ENCODE measurements at regions not wholly inside any gene's neighbourhood (a gene's known extent, or its start where the extent isn't known, plus 50 kb on each side); places are given as distances from the start of the nearest gene placed in this dataset.

DNA sequence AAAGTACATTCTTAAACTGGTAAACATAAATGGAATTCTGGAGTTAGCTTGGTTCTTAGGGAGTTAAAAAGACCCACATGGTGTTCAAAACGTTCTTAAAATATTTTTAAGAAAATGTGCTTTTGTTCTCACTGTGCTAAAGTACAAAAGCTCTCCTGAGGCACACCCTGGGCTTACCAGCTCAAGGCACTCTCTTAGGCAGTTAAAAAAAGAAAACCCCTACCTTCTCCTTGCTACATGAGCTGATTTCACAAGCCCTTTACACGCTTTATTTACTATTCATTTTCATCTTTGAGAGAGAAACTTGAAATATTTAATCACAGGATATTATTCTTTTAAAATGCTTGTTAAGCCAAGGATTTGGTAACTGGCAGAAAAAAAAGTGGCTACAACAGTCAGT, 723.3 kb upstream of the GRAMD2B start:
- TF ChIP-seq, protein P1, sequence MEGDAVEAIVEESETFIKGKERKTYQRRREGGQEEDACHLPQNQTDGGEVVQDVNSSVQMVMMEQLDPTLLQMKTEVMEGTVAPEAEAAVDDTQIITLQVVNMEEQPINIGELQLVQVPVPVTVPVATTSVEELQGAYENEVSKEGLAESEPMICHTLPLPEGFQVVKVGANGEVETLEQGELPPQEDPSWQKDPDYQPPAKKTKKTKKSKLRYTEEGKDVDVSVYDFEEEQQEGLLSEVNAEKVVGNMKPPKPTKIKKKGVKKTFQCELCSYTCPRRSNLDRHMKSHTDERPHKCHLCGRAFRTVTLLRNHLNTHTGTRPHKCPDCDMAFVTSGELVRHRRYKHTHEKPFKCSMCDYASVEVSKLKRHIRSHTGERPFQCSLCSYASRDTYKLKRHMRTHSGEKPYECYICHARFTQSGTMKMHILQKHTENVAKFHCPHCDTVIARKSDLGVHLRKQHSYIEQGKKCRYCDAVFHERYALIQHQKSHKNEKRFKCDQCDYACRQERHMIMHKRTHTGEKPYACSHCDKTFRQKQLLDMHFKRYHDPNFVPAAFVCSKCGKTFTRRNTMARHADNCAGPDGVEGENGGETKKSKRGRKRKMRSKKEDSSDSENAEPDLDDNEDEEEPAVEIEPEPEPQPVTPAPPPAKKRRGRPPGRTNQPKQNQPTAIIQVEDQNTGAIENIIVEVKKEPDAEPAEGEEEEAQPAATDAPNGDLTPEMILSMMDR (IDR thresholded peaks at IDR 0.05; ENCODE audit: control extremely low read depth, extremely low read depth, low read depth, missing control alignments) = no peak
- ChIA-PET POLR2A (no interaction called here), CTCF (interaction anchor here (1.0 to 1.5 kb wide), 3 partner anchors 15 to 1254 kb away, joined by 3 to 5 read pairs (median 3); no protein-coding TSS in a partner anchor)
- no peak for DNase-seq (ENCODE audit: extremely low spot score)

DNA sequence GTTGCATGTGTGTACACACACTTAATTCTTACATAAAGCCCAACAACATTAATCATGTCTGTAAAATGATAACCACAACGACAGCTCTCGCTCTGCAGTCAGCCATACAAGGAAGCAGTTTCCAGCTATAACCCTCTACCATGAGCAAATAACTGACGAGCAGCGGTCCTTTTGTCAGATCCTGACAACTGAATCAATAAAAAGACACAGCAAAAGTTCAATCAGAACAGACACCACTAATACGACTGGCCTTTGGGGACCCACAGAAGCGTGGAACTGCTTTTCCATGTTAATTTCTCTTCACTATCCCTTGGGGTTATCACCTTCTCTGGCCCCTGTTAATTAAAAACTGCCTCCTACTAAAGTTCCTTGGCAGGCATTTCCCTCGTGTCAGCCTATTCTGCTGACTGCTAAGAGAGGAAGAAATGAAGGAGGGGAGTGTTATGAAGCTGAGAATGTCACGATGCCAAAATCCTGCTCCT, 722.8 kb upstream of the GRAMD2B start:
- CTCF ChIA-PET = interaction anchor here (1.0 to 1.5 kb wide), 3 partner anchors 15 to 1255 kb away, joined by 3 to 5 read pairs (median 3); no protein-coding TSS in a partner anchor
- POLR2A ChIA-PET = no interaction called here
- DNase-seq (ENCODE audit: extremely low spot score) = no peak
- TF ChIP-seq, protein P1 (IDR thresholded peaks at IDR 0.05; ENCODE audit: control extremely low read depth, extremely low read depth, low read depth, missing control alignments) = no peak

DNA sequence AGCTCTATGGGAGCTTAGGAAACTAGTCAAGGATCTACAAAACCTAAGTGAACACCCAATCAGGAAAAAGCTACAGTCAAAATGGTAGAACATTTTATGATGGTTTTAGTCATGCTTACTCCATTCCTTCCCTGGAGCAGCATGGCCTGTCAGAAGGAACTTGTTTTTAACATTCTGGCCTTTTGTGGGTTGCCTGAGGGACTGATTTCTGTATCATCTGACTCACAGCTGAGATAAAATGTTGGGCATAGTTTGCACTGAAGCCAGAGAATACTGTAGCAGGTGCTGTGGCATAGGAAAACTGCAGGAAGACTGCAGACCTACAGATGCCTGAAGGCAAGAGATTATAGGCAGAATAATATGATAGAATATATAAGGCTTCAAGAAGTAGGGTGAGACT, 719.6 kb upstream of the GRAMD2B start:
- TF ChIP-seq, protein P1 (IDR thresholded peaks at IDR 0.05; ENCODE audit: control extremely low read depth, extremely low read depth, low read depth, missing control alignments) = no peak
- no peak for DNase-seq (ENCODE audit: extremely low spot score)
- ChIA-PET POLR2A (no interaction called here), CTCF (no interaction called here)

DNA sequence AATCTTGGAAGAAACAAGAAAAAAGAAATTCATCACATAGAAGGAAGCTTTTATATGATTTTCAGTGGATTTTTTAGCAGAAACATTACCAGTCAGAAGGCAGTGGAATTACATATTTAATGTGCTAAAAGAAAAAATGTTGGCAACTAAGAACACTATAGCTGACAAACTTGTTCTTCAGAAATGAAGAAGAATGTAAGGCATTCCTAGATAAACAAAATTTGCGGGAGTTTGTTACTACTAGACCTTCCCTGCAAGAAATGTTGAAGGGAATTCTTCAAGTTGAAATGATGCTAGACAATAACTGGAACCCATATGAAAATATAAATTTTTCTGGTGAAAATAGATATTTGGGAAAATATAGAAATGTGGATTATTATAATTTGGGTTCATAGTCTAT, 718.3 kb upstream of the GRAMD2B start:
- DNase-seq (ENCODE audit: extremely low spot score) = no peak
- TF ChIP-seq, protein P1 (IDR thresholded peaks at IDR 0.05; ENCODE audit: control extremely low read depth, extremely low read depth, low read depth, missing control alignments) = no peak
- ChIA-PET CTCF (no interaction called here), POLR2A (no interaction called here)

DNA sequence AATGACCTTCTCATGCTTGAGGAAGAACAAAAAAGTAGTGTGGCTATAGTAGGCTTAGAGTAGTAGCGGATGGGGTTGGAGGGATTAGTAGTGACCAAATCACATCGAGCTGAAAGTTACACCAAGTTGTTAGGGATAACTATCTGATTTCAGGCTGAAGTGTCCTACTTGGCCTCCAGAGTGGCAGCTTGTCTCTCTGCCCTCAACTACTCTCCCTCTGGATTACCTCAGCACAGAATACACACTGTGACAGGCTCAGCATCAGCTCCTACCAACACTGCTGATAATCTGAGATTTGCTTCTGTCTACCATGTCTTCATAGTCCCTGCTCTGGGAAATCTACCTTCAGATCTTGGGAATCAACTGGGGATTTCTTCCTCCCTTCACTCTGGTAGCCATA, 714.6 kb upstream of the GRAMD2B start:
- DNase-seq (ENCODE audit: extremely low spot score) = no peak
- ChIA-PET CTCF (no interaction called here), POLR2A (no interaction called here)
- TF ChIP-seq, protein P1 (IDR thresholded peaks at IDR 0.05; ENCODE audit: control extremely low read depth, extremely low read depth, low read depth, missing control alignments) = no peak

DNA sequence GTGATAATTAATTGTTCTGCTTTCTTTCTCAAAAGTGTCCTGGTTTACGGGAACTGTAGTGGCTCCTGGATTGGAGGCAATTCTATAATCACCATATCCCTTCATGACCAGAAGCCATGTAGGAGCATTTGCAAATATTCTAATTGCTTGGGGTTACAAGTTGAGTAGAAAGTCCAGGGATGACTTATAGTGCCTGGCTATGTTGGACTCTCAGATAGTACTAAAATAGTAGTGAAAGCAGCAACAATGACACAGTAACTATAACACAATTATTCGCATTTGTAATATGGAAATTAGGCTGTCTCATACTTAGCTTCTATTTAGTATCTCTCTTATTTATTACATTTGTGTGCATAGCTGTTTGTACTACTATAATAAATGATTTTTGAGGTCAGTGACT, 712.5 kb upstream of the GRAMD2B start:
- TF ChIP-seq, protein P1 (IDR thresholded peaks at IDR 0.05; ENCODE audit: control extremely low read depth, extremely low read depth, low read depth, missing control alignments) = no peak
- CTCF ChIA-PET = no interaction called here
- DNase-seq (ENCODE audit: extremely low spot score) = no peak
- POLR2A ChIA-PET = no interaction called here

DNA sequence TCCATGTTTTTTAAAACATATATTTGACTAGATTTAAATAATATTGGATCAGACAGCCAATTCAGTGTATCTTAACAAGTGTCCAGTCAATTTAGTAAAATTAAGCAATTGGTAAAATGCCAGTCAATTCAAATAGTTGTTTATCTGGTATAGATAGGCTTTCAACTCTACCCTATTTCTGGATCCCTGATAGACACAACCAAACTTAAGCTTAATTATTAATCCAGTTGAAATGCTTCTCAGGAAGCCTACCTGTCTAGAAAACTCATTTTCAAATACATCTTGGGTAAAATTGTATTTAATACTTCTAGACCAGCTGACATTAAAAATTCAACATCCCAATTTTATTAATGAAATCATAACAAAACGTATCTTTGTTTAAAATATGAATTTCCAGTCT, 710.8 kb upstream of the GRAMD2B start:
- TF ChIP-seq, protein P1 (IDR thresholded peaks at IDR 0.05; ENCODE audit: control extremely low read depth, extremely low read depth, low read depth, missing control alignments) = no peak
- ChIA-PET CTCF (no interaction called here), POLR2A (no interaction called here)
- DNase-seq (ENCODE audit: extremely low spot score) = no peak

Measured in GM10248 (cell line).